HCT116 (cell line): ENCODE measurements at regions not wholly inside any gene's neighbourhood (a gene's known extent, or its start where the extent isn't known, plus 50 kb on each side); places are given as distances from the start of the nearest gene placed in this dataset.

Experiments
- ATAC-seq: fragments of 200-7000 bp; cut with Tn5 transposase; 2 replicates; pipeline ENCODE4 v1.9.1; 2020; ENCODE audit warnings: mild to moderate bottlenecking, moderate library complexity
- BruUV-seq: library from RNA; stranded (reverse); fragments of 400-500 nt; replicated peaks from 2 replicates; lab custom pipeline; 2021; lab: Mats Ljungman, UMichigan
- CTCF ChIA-PET: fragments of 300-600 bp; sonication (Branson Sonifier 250); formaldehyde crosslinking; loops from one replicate; lab custom pipeline; 2021; ENCODE audit warnings: antibody characterized with exemption; lab: Charles Lee
- POLR2A ChIA-PET: fragments of 300-600, 350-600 bp; sonication (Branson Sonifier 250); formaldehyde crosslinking; loops from one replicate; lab custom pipeline; 2021; ENCODE audit warnings: antibody characterized with exemption; lab: Charles Lee
- RAD21 ChIA-PET, 2 experiments: fragments of 300-600 bp; sonication (Branson Sonifier 250); formaldehyde crosslinking; loops; one replicate each; lab custom pipeline; 2023; ENCODE audit warnings: low total read pairs in 2 of 2; ENCODE audit not compliant: uncharacterized antibody in 2 of 2, unreplicated experiment in 2 of 2, low non-redundant PET in 1 of 2; lab: Charles Lee
- DNase-seq: peaks from one replicate; pipeline ENCODE4 v3.0.0-alpha.2; 2010; ENCODE audit warnings: low read depth, low spot score
- H2AFZ ChIP-seq: fragments of 200-600 bp; shearing (Covaris generic), sonication (generic); 2 replicates; pipeline ENCODE4 v1.6.1; 2017; ENCODE audit warnings: low read depth, mixed run types, mixed read lengths, antibody characterized with exemption, low read length; ENCODE audit not compliant: poor library complexity, severe bottlenecking
- H3K27ac ChIP-seq: 2 replicates; pipeline ENCODE4 v1.5.1; 2012; ENCODE audit warnings: low read depth, low read length
- H3K27me3 ChIP-seq: fragments of 200-600 bp; sonication (generic); 2 replicates; pipeline ENCODE4 v1.6.1; 2016; ENCODE audit warnings: mixed run types, low read length, mixed read lengths; ENCODE audit not compliant: insufficient read depth
- H3K36me3 ChIP-seq, 2 experiments: fragments of 200-500 bp in 1 of 2; fragments of 200-600 bp in 1 of 2; sonication (Bioruptor generic) in 1 of 2; sonication (generic) in 1 of 2; 2 replicates each; pipeline versions ENCODE4 v1.5.1 to v1.6.1; 2014 to 2016; ENCODE audit warnings: low read length in 2 of 2, inconsistent platforms in 1 of 2, mixed read lengths in 1 of 2, mixed run types in 1 of 2; ENCODE audit not compliant: insufficient read depth in 2 of 2, control insufficient read depth in 1 of 2
- H3K4me1 ChIP-seq, 2 experiments: fragments of 200-600 bp in 1 of 2; sonication (generic) in 1 of 2; 2 replicates each; pipeline versions ENCODE4 v1.5.1 to v1.6.1; 2012 to 2017; ENCODE audit warnings: low read length in 2 of 2, inconsistent platforms in 1 of 2, mild to moderate bottlenecking in 1 of 2, mixed read lengths in 1 of 2, mixed run types in 1 of 2, moderate library complexity in 1 of 2; ENCODE audit not compliant: insufficient read depth in 2 of 2, control insufficient read depth in 1 of 2
- H3K4me2 ChIP-seq: fragments of 200-600 bp; sonication (generic); 2 replicates; pipeline ENCODE4 v1.6.1; 2017; ENCODE audit warnings: mixed run types, low read length, mixed read lengths
- H3K4me3 ChIP-seq, 2 experiments: fragments of 200-600 bp in 1 of 2; sonication (generic) in 1 of 2; replicated peaks in 1 of 2; 2 replicates each; pipeline ENCODE4 v1.5.1; 2011 to 2016; ENCODE audit warnings: low read length in 2 of 2, control low read depth in 1 of 2, low read depth in 1 of 2, mild to moderate bottlenecking in 1 of 2, mixed read lengths in 1 of 2, mixed run types in 1 of 2
- H3K79me2 ChIP-seq: fragments of 200-600 bp; sonication (generic); 2 replicates; pipeline ENCODE4 v1.6.1; 2017; ENCODE audit warnings: mild to moderate bottlenecking, mixed run types, low read length, moderate library complexity, mixed read lengths; ENCODE audit not compliant: insufficient read depth
- H3K9ac ChIP-seq: fragments of 200-600 bp; sonication (generic); 2 replicates; pipeline ENCODE4 v1.6.1; 2016; ENCODE audit warnings: low read length, mixed read lengths
- H3K9me2 ChIP-seq: fragments of 200-600 bp; sonication (generic), shearing (Covaris generic); 2 replicates; pipeline ENCODE4 v1.6.1; 2017; ENCODE audit warnings: mixed run types, mild to moderate bottlenecking, moderate library complexity; ENCODE audit not compliant: insufficient read depth
- H3K9me3 ChIP-seq, 2 experiments: fragments of 200-500 bp in 1 of 2; fragments of 200-600 bp in 1 of 2; sonication (Bioruptor generic) in 1 of 2; sonication (generic) in 1 of 2; 2 replicates each; pipeline ENCODE4 v1.6.1; 2014 to 2017; ENCODE audit warnings: low read length in 2 of 2, mixed read lengths in 2 of 2, inconsistent platforms in 1 of 2, low read depth in 1 of 2, mild to moderate bottlenecking in 1 of 2, mixed run types in 1 of 2, moderate library complexity in 1 of 2; ENCODE audit not compliant: control insufficient read depth in 1 of 2, insufficient read depth in 1 of 2
- H4K20me1 ChIP-seq: fragments of 200-600 bp; sonication (generic), shearing (Covaris generic); 2 replicates; pipeline ENCODE4 v1.6.1; 2017; ENCODE audit warnings: mixed run types, mild to moderate bottlenecking, moderate library complexity; ENCODE audit not compliant: insufficient read depth
- ATF3 ChIP-seq: IDR thresholded peaks from 2 replicates; pipeline ENCODE4 v1.6.1; 2012
- CEBPB ChIP-seq: IDR thresholded peaks from 2 replicates; pipeline ENCODE4 v1.6.1; 2012; ENCODE audit warnings: low read depth
- CTCF ChIP-seq, 3 experiments: fragments of 200-600 bp in 1 of 3; sonication (generic) in 1 of 3; IDR thresholded peaks in 2 of 3; conservative IDR thresholded peaks in 1 of 3; 2 replicates each; pipeline ENCODE4 v1.5.1; 2012 to 2017; ENCODE audit warnings: low read depth in 2 of 3, low read length in 2 of 3, antibody characterized with exemption in 1 of 3, borderline replicate concordance in 1 of 3, control low read depth in 1 of 3, mild to moderate bottlenecking in 1 of 3, mixed read lengths in 1 of 3, mixed run types in 1 of 3, moderate library complexity in 1 of 3; ENCODE audit not compliant: insufficient read depth in 1 of 3
- EGR1 ChIP-seq: IDR thresholded peaks from 2 replicates; pipeline ENCODE4 v1.6.1; 2012; ENCODE audit warnings: low read depth
- ELF1 ChIP-seq: IDR thresholded peaks from 2 replicates; pipeline ENCODE4 v1.6.1; 2012; ENCODE audit warnings: low read depth, borderline replicate concordance
- EZH2 ChIP-seq: fragments of 200-600 bp; sonication (generic); IDR thresholded peaks from 2 replicates; pipeline ENCODE4 v1.6.1; 2017; ENCODE audit warnings: antibody characterized with exemption, mixed run types
- JUND ChIP-seq: IDR thresholded peaks from 2 replicates; pipeline ENCODE4 v1.6.1; 2012
- MAX ChIP-seq: IDR thresholded peaks from 2 replicates; pipeline ENCODE4 v1.6.1; 2012
- POLR2AphosphoS5 ChIP-seq: IDR thresholded peaks from 2 replicates; pipeline ENCODE4 v1.6.1; 2011; ENCODE audit warnings: mild to moderate bottlenecking, low read depth, low read length, moderate library complexity
- REST ChIP-seq: IDR thresholded peaks from 2 replicates; pipeline ENCODE4 v1.6.1; 2012; ENCODE audit warnings: low read depth
- SIN3A ChIP-seq: IDR thresholded peaks from 2 replicates; pipeline ENCODE4 v1.6.1; 2012; ENCODE audit warnings: low read depth
- TCF7L2 ChIP-seq: IDR thresholded peaks from 2 replicates; pipeline ENCODE4 v1.7.0; 2011; ENCODE audit warnings: borderline replicate concordance, inconsistent platforms; ENCODE audit not compliant: insufficient read depth, insufficient read length; ENCODE audit errors: extremely low read depth
- YY1 ChIP-seq: IDR thresholded peaks from 2 replicates; pipeline ENCODE4 v1.6.1; 2011; ENCODE audit warnings: low read length, low read depth, moderate library complexity, mild to moderate bottlenecking; ENCODE audit not compliant: insufficient replicate concordance; ENCODE audit errors: extremely low read depth
- ZFX ChIP-seq: fragments of 450-650 bp; IDR thresholded peaks from 2 replicates; pipeline ENCODE4 v1.6.1; 2017
- intact Hi-C: fragments of 100-400 bp; cut with micrococcal nuclease; formaldehyde crosslinking; loops from 2 replicates; pipeline ENCODE4 v1.10.0; 2022

- RAD21 ChIA-PET = no interaction called here
- CTCF ChIA-PET = no interaction called here
- Histone ChIP-seq H3K79me2 (no peaks in the 10 kb centered on the region), H4K20me1 (no peaks in the 10 kb centered on the region), H3K27me3 (no peaks in the 10 kb centered on the region)
- BruUV-seq = no TSS peak
- intact Hi-C loops = no loop called here
- DNase-seq = no peak
- TF ChIP-seq REST (no peak), CTCF (IDR thresholded peaks at IDR 0.05 in 2 of 3, conservative IDR thresholded peaks at IDR 0.05 in 1 of 3; ENCODE audit: borderline replicate concordance in 1 of 3, insufficient read depth in 1 of 3, low read depth in 2 of 3, low read length in 2 of 3) (no peak), ELF1 (no peak), TCF7L2 (no peak), ZFX (no peak), CEBPB (no peak), EGR1 (no peak), SIN3A (no peak), MAX (no peak), JUND (no peak), POLR2AphosphoS5 (no peak), EZH2 (no peak), ATF3 (no peak), YY1 (no peak)
- TF ChIP-seq, all 23 proteins: peak for 0
- POLR2A ChIA-PET = no interaction called here
- H3K4me1 ChIP-seq = no peaks in the 10 kb centered on the region
- ATAC-seq = no peak
- H3K27ac ChIP-seq = no peak overlapping the region
- no peaks in the 10 kb centered on the region for H3K36me3 ChIP-seq
- no peak overlapping the region for H3K4me3 ChIP-seq
- no peak overlapping the region for H2AFZ ChIP-seq
- H3K9me2 ChIP-seq = no peaks in the 10 kb centered on the region
- H3K9me3 ChIP-seq = peaks cover 15 to 27% of the 10 kb centered on the region in 2 experiments; a peak in 3 of 4 replicates
- no peak overlapping the region for H3K4me2 ChIP-seq
- no peak overlapping the region for H3K9ac ChIP-seq
Observed at GRCh38 chr13:55437162-55437561, 1703.6 kb upstream of the PRR20A start.
